OCI-LY1 (cell line): ENCODE measurements at regions not wholly inside any gene's neighbourhood (a gene's known extent, or its start where the extent isn't known, plus 50 kb on each side); places are given as distances from the start of the nearest gene placed in this dataset.

Experiments used
- EZH2 ChIP-seq: fragments of 200-600 bp; sonication (generic), shearing (Covaris generic); IDR thresholded peaks from 2 replicates; pipeline ENCODE4 v1.8.0; 2017; ENCODE audit warnings: borderline replicate concordance, mixed run types, mild to moderate bottlenecking, antibody characterized with exemption, low read length, moderate library complexity, mixed read lengths
- TF ChIP-seq, protein P1 (sequence below): fragments of 200-600 bp; sonication (generic), shearing (Covaris generic); IDR thresholded peaks from 2 replicates; pipeline ENCODE4 v1.5.1; 2017; ENCODE audit warnings: mild to moderate bottlenecking, antibody characterized with exemption, low read length, moderate library complexity, mixed read lengths

DNA sequence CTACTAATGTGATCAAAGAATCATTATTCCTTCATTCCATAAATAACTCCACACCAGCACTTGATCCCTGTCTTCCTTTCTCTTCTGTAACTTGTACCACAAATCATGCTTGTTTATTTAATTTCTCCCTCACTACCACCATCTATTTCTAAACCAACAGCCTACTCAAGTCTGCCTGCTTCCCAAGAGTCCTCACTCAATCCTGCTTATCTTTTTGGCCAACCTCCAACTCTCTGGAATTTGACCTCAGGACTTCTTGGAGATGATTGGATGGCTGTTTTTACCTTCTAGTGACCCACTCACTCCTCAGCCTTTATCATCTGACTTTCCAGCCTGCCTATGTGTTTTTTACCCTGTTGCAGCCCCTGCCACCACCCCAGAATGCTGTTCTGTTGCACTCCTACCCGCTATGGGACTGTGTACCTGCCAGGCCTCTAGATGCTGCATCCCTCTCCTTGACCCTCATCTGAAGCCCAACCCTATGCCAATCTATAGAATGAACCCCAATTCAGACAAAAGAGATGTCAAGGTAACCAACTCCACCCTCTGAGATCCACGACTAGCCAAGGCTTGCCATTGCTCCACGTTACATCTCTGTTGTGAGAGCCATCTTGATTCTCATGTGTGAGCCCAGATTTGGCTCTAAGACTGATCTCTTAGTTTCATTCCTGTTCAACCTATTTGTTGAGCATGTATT lies 150.2 kb upstream of the PLEKHG7 start:
- TF ChIP-seq, protein P1, sequence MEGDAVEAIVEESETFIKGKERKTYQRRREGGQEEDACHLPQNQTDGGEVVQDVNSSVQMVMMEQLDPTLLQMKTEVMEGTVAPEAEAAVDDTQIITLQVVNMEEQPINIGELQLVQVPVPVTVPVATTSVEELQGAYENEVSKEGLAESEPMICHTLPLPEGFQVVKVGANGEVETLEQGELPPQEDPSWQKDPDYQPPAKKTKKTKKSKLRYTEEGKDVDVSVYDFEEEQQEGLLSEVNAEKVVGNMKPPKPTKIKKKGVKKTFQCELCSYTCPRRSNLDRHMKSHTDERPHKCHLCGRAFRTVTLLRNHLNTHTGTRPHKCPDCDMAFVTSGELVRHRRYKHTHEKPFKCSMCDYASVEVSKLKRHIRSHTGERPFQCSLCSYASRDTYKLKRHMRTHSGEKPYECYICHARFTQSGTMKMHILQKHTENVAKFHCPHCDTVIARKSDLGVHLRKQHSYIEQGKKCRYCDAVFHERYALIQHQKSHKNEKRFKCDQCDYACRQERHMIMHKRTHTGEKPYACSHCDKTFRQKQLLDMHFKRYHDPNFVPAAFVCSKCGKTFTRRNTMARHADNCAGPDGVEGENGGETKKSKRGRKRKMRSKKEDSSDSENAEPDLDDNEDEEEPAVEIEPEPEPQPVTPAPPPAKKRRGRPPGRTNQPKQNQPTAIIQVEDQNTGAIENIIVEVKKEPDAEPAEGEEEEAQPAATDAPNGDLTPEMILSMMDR: no peak
- no peak for TF ChIP-seq EZH2
